ENCODE measurements at regions not wholly inside any gene's neighbourhood (a gene's known extent, or its start where the extent isn't known, plus 50 kb on each side); places are given as distances from the start of the nearest gene placed in this dataset.

DNA sequence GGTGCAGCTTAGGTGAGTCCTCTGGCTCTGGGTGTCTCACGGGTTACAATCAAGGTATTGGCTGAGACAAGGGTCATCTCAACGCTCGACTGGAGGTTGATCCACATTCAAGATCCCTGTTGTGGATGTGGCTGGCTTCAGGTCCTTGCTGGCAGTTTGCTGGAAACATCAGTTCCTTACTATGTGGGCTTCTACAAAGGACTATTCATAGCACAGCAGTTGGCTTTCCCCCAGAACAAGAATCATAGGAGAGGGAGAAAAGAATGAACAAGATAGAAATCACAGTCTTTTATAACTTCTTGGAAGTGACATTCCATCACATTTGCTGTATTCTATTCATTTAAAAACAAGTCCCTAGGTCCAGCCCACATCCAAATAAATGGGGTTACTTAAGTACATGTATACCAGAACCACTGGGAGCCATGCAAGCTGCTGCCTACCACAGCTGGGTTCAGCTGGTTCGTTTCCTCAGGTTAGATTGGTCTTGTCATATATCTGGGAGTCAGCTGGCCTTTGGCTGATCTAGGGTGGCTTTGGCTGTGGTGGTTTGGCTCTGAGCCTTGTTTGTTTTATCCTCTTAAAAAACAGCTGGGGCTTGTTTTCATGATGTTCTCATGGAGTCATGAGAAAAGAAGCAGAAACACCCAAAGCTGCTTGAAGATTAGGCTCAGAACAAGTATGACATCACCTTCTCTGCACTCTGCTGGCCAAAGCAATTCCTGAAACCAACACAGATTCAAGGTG, 433.2 kb upstream of the SPTLC3 start:
- H3K27ac ChIP-seq (ENCODE audit: control insufficient read depth, insufficient read depth, low read length): no peak overlapping the region
- no peak for DNase-seq (ENCODE audit: low read depth, low spot score)
- no peak overlapping the region for H3K4me3 ChIP-seq (ENCODE audit: control insufficient read depth in 2 of 3, extremely low read depth in 1 of 3, insufficient read depth in 2 of 3, low read depth in 1 of 3, low read length in 3 of 3)
- H4K20me1 ChIP-seq (ENCODE audit: control insufficient read depth, extremely low read depth, insufficient read depth, low read length): no peaks in the 10 kb centered on the region
- dilution Hi-C loops (cut with MboI; ENCODE audit: extremely low pct_ligation_motif_present, low sequenced_read_pairs): no loop called here
- FAIRE-seq: no peak
- H2AFZ ChIP-seq (ENCODE audit: control insufficient read depth, low read length): no peak overlapping the region
- H3K9me3 ChIP-seq (ENCODE audit: control insufficient read depth, low read depth, low read length): no peaks in the 10 kb centered on the region
- no peaks in the 10 kb centered on the region for H3K9me1 ChIP-seq (ENCODE audit: control insufficient read depth, extremely low read depth, insufficient read depth, low read length)
- no peaks in the 10 kb centered on the region for H3K79me2 ChIP-seq (ENCODE audit: control insufficient read depth, insufficient read depth, low read length)
- no peak overlapping the region for H3K4me2 ChIP-seq (ENCODE audit: control insufficient read depth, extremely low read depth, insufficient read depth, low read depth, low read length)
- H3K27me3 ChIP-seq (ENCODE audit: control insufficient read depth, extremely low read depth, insufficient read depth, low read length): no peaks in the 10 kb centered on the region
- no peak overlapping the region for H3K9ac ChIP-seq (ENCODE audit: control insufficient read depth, extremely low read depth, insufficient read depth, low read length)
- H3K4me1 ChIP-seq (ENCODE audit: control insufficient read depth, extremely low read depth, insufficient read depth, low read length): peaks cover 5% of the 10 kb centered on the region
- H3K36me3 ChIP-seq (ENCODE audit: control insufficient read depth in 2 of 2, extremely low read depth in 1 of 2, insufficient read depth in 2 of 2, low read length in 2 of 2): no peaks in the 10 kb centered on the region
- TF ChIP-seq CTCF (optimal IDR thresholded peaks at IDR 0.05 in 1 of 3, IDR thresholded peaks at IDR 0.05 in 1 of 3, conservative IDR thresholded peaks at IDR 0.05 in 1 of 3; ENCODE audit: extremely low read depth in 1 of 3, insufficient read depth in 2 of 3, low read length in 3 of 3) (no peak), EZH2 (IDR thresholded peaks at IDR 0.05; ENCODE audit: low read length) (no peak)

GRCh38 chr20:12577213-12577612, 431.6 kb upstream of the SPTLC3 start:
- no peaks in the 10 kb centered on the region for H3K27me3 ChIP-seq (ENCODE audit: control insufficient read depth, extremely low read depth, insufficient read depth, low read length)
- TF ChIP-seq EZH2 (IDR thresholded peaks at IDR 0.05; ENCODE audit: low read length) (no peak), CTCF (optimal IDR thresholded peaks at IDR 0.05 in 1 of 3, IDR thresholded peaks at IDR 0.05 in 1 of 3, conservative IDR thresholded peaks at IDR 0.05 in 1 of 3; ENCODE audit: extremely low read depth in 1 of 3, insufficient read depth in 2 of 3, low read length in 3 of 3) (no peak)
- no peaks in the 10 kb centered on the region for H3K36me3 ChIP-seq (ENCODE audit: control insufficient read depth in 2 of 2, extremely low read depth in 1 of 2, insufficient read depth in 2 of 2, low read length in 2 of 2)
- no peaks in the 10 kb centered on the region for H3K79me2 ChIP-seq (ENCODE audit: control insufficient read depth, insufficient read depth, low read length)
- H3K9me1 ChIP-seq (ENCODE audit: control insufficient read depth, extremely low read depth, insufficient read depth, low read length): no peaks in the 10 kb centered on the region
- no peak overlapping the region for H3K4me2 ChIP-seq (ENCODE audit: control insufficient read depth, extremely low read depth, insufficient read depth, low read depth, low read length)
- no peak overlapping the region for H3K9ac ChIP-seq (ENCODE audit: control insufficient read depth, extremely low read depth, insufficient read depth, low read length)
- H3K4me3 ChIP-seq (ENCODE audit: control insufficient read depth in 2 of 3, extremely low read depth in 1 of 3, insufficient read depth in 2 of 3, low read depth in 1 of 3, low read length in 3 of 3): no peak overlapping the region
- no peak overlapping the region for H2AFZ ChIP-seq (ENCODE audit: control insufficient read depth, low read length)
- H3K9me3 ChIP-seq (ENCODE audit: control insufficient read depth, low read depth, low read length): no peaks in the 10 kb centered on the region
- H4K20me1 ChIP-seq (ENCODE audit: control insufficient read depth, extremely low read depth, insufficient read depth, low read length): no peaks in the 10 kb centered on the region
- H3K4me1 ChIP-seq (ENCODE audit: control insufficient read depth, extremely low read depth, insufficient read depth, low read length): peaks cover 5% of the 10 kb centered on the region
- DNase-seq (ENCODE audit: low read depth, low spot score): no peak
- no peak overlapping the region for H3K27ac ChIP-seq (ENCODE audit: control insufficient read depth, insufficient read depth, low read length)
- dilution Hi-C loops (cut with MboI; ENCODE audit: extremely low pct_ligation_motif_present, low sequenced_read_pairs): no loop called here
- FAIRE-seq: no peak
